HG02884 (cell line): ENCODE measurements at regions not wholly inside any gene's neighbourhood (a gene's known extent, or its start where the extent isn't known, plus 50 kb on each side); places are given as distances from the start of the nearest gene placed in this dataset.
A peak's percentile ranks its signal among the peaks of the same experiment; 100 is the strongest.
"Not testable (repeated sequence)": the region's sequence is repeated elsewhere in the genome, so short reads cannot be mapped to it uniquely, and the experiment has no call there.

Source experiments
- ATAC-seq: cut with Tn5 transposase; IDR thresholded peaks from one replicate; pipeline ENCODE4 v1.9.1; 2021; ENCODE audit warnings: mild to moderate bottlenecking, moderate library complexity; ENCODE audit not compliant: unreplicated experiment

GRCh38 chr10:80938903-80939302 lies 401.2 kb downstream of the SH2D4B start:
- ATAC-seq = no peak

- peak; percentile 84 for ATAC-seq
Measured at GRCh38 chr10:80945264-80945880, 407.7 kb downstream of the SH2D4B start.

GRCh38 chr10:80946073-80946472 lies 408.4 kb downstream of the SH2D4B start:
- no peak for ATAC-seq

- no peak for ATAC-seq
Measured at GRCh38 chr10:80946957-80947726, 409.4 kb downstream of the SH2D4B start.

- no peak for ATAC-seq
Measured at GRCh38 chr10:80949785-80950184, 412.1 kb downstream of the SH2D4B start.

- no peak for ATAC-seq
Measured at GRCh38 chr10:80952436-80952835, 414.7 kb downstream of the SH2D4B start.

GRCh38 chr10:80957161-80957560 lies 419.5 kb downstream of the SH2D4B start:
- no peak for ATAC-seq

- ATAC-seq = no peak
Measured at GRCh38 chr10:80964179-80964578, 426.5 kb downstream of the SH2D4B start.

GRCh38 chr10:80964955-80965614 lies 427.4 kb downstream of the SH2D4B start:
- ATAC-seq = peak; percentile 86

GRCh38 chr10:80966326-80966986 lies 428.8 kb downstream of the SH2D4B start:
- no peak for ATAC-seq

GRCh38 chr10:80967357-80967756 lies 429.7 kb downstream of the SH2D4B start:
- not testable (repeated sequence) for ATAC-seq

- no peak for ATAC-seq
Measured at GRCh38 chr10:80968903-80969302, 431.2 kb downstream of the SH2D4B start.

GRCh38 chr10:80971461-80971860 lies 433.8 kb downstream of the SH2D4B start:
- ATAC-seq = no peak

GRCh38 chr10:80976658-80977057 lies 439.0 kb downstream of the SH2D4B start:
- no peak for ATAC-seq

GRCh38 chr10:80985102-80985501 lies 447.4 kb downstream of the SH2D4B start:
- ATAC-seq = no peak

- ATAC-seq = no peak
Measured at GRCh38 chr10:80986596-80986995, 448.9 kb downstream of the SH2D4B start.

GRCh38 chr10:80988755-80989154 lies 451.1 kb downstream of the SH2D4B start:
- ATAC-seq = no peak

- no peak for ATAC-seq
Measured at GRCh38 chr10:80996615-80997193, 459.0 kb downstream of the SH2D4B start.

GRCh38 chr10:81000781-81001180 lies 463.1 kb downstream of the SH2D4B start:
- no peak for ATAC-seq

- no peak for ATAC-seq
Measured at GRCh38 chr10:81002382-81002781, 464.7 kb downstream of the SH2D4B start.

- ATAC-seq = no peak
Measured at GRCh38 chr10:81007872-81008271, 470.2 kb downstream of the SH2D4B start.
